Prostate gland (tissue), 2 donors: ENCODE measurements at regions not wholly inside any gene's neighbourhood (a gene's known extent, or its start where the extent isn't known, plus 50 kb on each side); places are given as distances from the start of the nearest gene placed in this dataset.
A peak's percentile ranks its signal among the peaks of the same experiment; 100 is the strongest.

Experiments
- DNase-seq: peaks from one replicate; pipeline ENCODE4 v3.0.0-alpha.2; 2019; ENCODE audit warnings: low spot score
- H3K27ac ChIP-seq, 2 donors: fragments of 200-600 bp; sonication (generic); 2 replicates each; pipeline ENCODE4 v1.5.1; 2017 to 2019
- H3K27me3 ChIP-seq: fragments of 200-600 bp; sonication (generic); replicated peaks from 2 replicates; pipeline ENCODE4 v1.5.1; 2019; ENCODE audit not compliant: insufficient read depth
- H3K36me3 ChIP-seq, 2 donors: fragments of 200-600 bp; sonication (generic); 1 replicate in 1 of 2; 2 replicates in 1 of 2; pipeline versions ENCODE4 v1.5.1 to v1.8.1; 2017 to 2019
- H3K4me1 ChIP-seq: fragments of 200-600 bp; sonication (generic); replicated peaks from 2 replicates; pipeline ENCODE4 v1.5.1; 2019
- H3K4me3 ChIP-seq, 2 donors: fragments of 200-600 bp; sonication (generic); 2 replicates each; pipeline ENCODE4 v1.5.1; 2017 to 2019
- H3K9me3 ChIP-seq: fragments of 200-600 bp; sonication (generic); 2 replicates; pipeline ENCODE4 v1.5.1; 2017
- CTCF ChIP-seq, 4 experiments: fragments of 200-600 bp in 2 of 4; fragments of 450-650 bp in 2 of 4; sonication (generic) in 2 of 4; IDR thresholded peaks; 1 replicate in 3 of 4; 2 replicates in 1 of 4; pipeline ENCODE4 v1.5.1; 2016 to 2019; ENCODE audit warnings: antibody characterized with exemption in 4 of 4, mild to moderate bottlenecking in 2 of 4, moderate library complexity in 2 of 4
- POLR2A ChIP-seq: fragments of 450-650 bp; IDR thresholded peaks from one replicate; pipeline ENCODE4 v1.6.1; 2016; ENCODE audit warnings: antibody characterized with exemption, mild to moderate bottlenecking
- POLR2AphosphoS5 ChIP-seq: sonication (generic); formaldehyde crosslinking; IDR thresholded peaks from one replicate; pipeline ENCODE4 v1.6.1; 2017; ENCODE audit warnings: antibody characterized with exemption
- WGBS: methylation state at CpG from one replicate; pipeline ENCODE4 v1.1.5; 2018; 5-methylcytosine and 5-hydroxymethylcytosine counted together
- intact Hi-C: fragments of 100-400 bp; cut with DNase I; formaldehyde crosslinking; loops from one replicate; pipeline ENCODE4 v1.14.2; 2022

GRCh38 chr5:42923710-42924109 lies 112.0 kb upstream of the SELENOP start:
- no peaks in the 10 kb centered on the region for H3K4me1 ChIP-seq
- H3K27me3 ChIP-seq, result no peaks in the 10 kb centered on the region
- no peak overlapping the region for H3K4me3 ChIP-seq
- H3K27ac ChIP-seq, result no peak overlapping the region
- no peaks in the 10 kb centered on the region for H3K36me3 ChIP-seq
- intact Hi-C loops, result no loop called here
- TF ChIP-seq POLR2A (no peak), POLR2AphosphoS5 (no peak), CTCF (IDR thresholded peaks at IDR 0.05) (no peak)
- H3K9me3 ChIP-seq, result no peaks in the 10 kb centered on the region
- 60% methylated on average over 14 of the region's 14 CpGs for WGBS
- no peak for DNase-seq

GRCh38 chr5:42919600-42919999 lies 107.9 kb upstream of the SELENOP start:
- H3K4me1 ChIP-seq, result no peaks in the 10 kb centered on the region
- DNase-seq, result no peak
- TF ChIP-seq POLR2A, result no peak
- TF ChIP-seq POLR2AphosphoS5, result no peak
- no peak for TF ChIP-seq CTCF (IDR thresholded peaks at IDR 0.05)
- H3K4me3 ChIP-seq, result no peak overlapping the region
- H3K9me3 ChIP-seq, result no peaks in the 10 kb centered on the region
- 44% methylated on average over 3 of the region's 3 CpGs for WGBS
- intact Hi-C loops, result no loop called here
- no peaks in the 10 kb centered on the region for H3K27me3 ChIP-seq
- H3K27ac ChIP-seq, result no peak overlapping the region
- no peaks in the 10 kb centered on the region for H3K36me3 ChIP-seq

- 85% methylated on average over 23 of the region's 23 CpGs for WGBS
Observed at GRCh38 chr5:42915306-42915866, 103.7 kb upstream of the SELENOP start.

GRCh38 chr5:42912184-42912798 lies 100.6 kb upstream of the SELENOP start:
- Histone ChIP-seq H3K4me1 (no peaks in the 10 kb centered on the region), H3K9me3 (no peaks in the 10 kb centered on the region), H3K27ac (no peak overlapping the region), H3K27me3 (no peaks in the 10 kb centered on the region), H3K4me3 (no peak overlapping the region), H3K36me3 (no peaks in the 10 kb centered on the region)
- intact Hi-C loops, result no loop called here
- DNase-seq, result peak; percentile 27
- 77% methylated on average over 8 of the region's 8 CpGs for WGBS
- TF ChIP-seq POLR2AphosphoS5 (no peak), CTCF (IDR thresholded peaks at IDR 0.05) (peak in 3 of 4 experiments; percentile 7 to 49 (median 16))

More at GRCh38 chr5:42915306-42915866, 103.7 kb upstream of the SELENOP start:
- no peak for DNase-seq
- H3K4me3 ChIP-seq, result no peak overlapping the region
- H3K9me3 ChIP-seq, result no peaks in the 10 kb centered on the region
- H3K36me3 ChIP-seq, result no peaks in the 10 kb centered on the region
- no peak overlapping the region for H3K27ac ChIP-seq
- intact Hi-C loops, result no loop called here
- no peaks in the 10 kb centered on the region for H3K4me1 ChIP-seq
- no peak for TF ChIP-seq POLR2A
- no peak for TF ChIP-seq POLR2AphosphoS5
- TF ChIP-seq CTCF (IDR thresholded peaks at IDR 0.05), result no peak
- no peaks in the 10 kb centered on the region for H3K27me3 ChIP-seq
